ENCODE measurements at regions not wholly inside any gene's neighbourhood (a gene's known extent, or its start where the extent isn't known, plus 50 kb on each side); places are given as distances from the start of the nearest gene placed in this dataset.

- H3K4me3 Mint-ChIP-seq, result no peak overlapping the region
- DNase-seq (no peak), ATAC-seq (ENCODE audit: poor library complexity) (no peak)
- CTCF ChIA-PET, result no interaction called here
- H3K27ac Mint-ChIP-seq, result no peak overlapping the region
- no peaks in the 10 kb centered on the region for H3K36me3 Mint-ChIP-seq (ENCODE audit: low read depth)
- no peak for TF ChIP-seq CTCF (IDR thresholded peaks at IDR 0.05)
- Histone ChIP-seq H3K36me3 (ENCODE audit: insufficient read depth, low read length) (no peaks in the 10 kb centered on the region), H3K4me1 (ENCODE audit: insufficient read depth, low read length) (no peaks in the 10 kb centered on the region), H3K9me3 (ENCODE audit: control insufficient read depth in 1 of 2, insufficient read depth in 1 of 2, low read length in 2 of 2) (peaks cover 0 to 18% of the 10 kb centered on the region in 2 experiments), H3K4me3 (ENCODE audit: low read length) (no peak overlapping the region), H3K27me3 (ENCODE audit: control insufficient read depth in 1 of 2, insufficient read depth in 2 of 2, low read length in 2 of 2) (no peaks in the 10 kb centered on the region), H3K27ac (ENCODE audit: low read depth in 1 of 2, low read length in 2 of 2) (no peak overlapping the region)
- H3K27me3 Mint-ChIP-seq, result no peaks in the 10 kb centered on the region
- H3K9me3 Mint-ChIP-seq, result no peaks in the 10 kb centered on the region
- intact Hi-C loops (cut with DNase I, micrococcal nuclease), result no loop called here
- H3K4me1 Mint-ChIP-seq (ENCODE audit: low read depth), result no peaks in the 10 kb centered on the region
- POLR2A ChIA-PET, result no interaction called here
These were observed 102.6 kb downstream of the PTPRS start for GRCh38 chr19:5237939-5238480.

- Histone ChIP-seq H3K36me3 (ENCODE audit: insufficient read depth, low read length) (no peaks in the 10 kb centered on the region), H3K9me3 (ENCODE audit: control insufficient read depth in 1 of 2, insufficient read depth in 1 of 2, low read length in 2 of 2) (peaks cover 0 to 18% of the 10 kb centered on the region in 2 experiments), H3K4me1 (ENCODE audit: insufficient read depth, low read length) (no peaks in the 10 kb centered on the region), H3K27me3 (ENCODE audit: control insufficient read depth in 1 of 2, insufficient read depth in 2 of 2, low read length in 2 of 2) (no peaks in the 10 kb centered on the region), H3K4me3 (ENCODE audit: low read length) (no peak overlapping the region), H3K27ac (ENCODE audit: low read depth in 1 of 2, low read length in 2 of 2) (no peak overlapping the region)
- Mint-ChIP-seq H3K4me1 (ENCODE audit: low read depth) (no peaks in the 10 kb centered on the region), H3K4me3 (no peak overlapping the region), H3K27ac (no peak overlapping the region), H3K36me3 (ENCODE audit: low read depth) (no peaks in the 10 kb centered on the region), H3K9me3 (no peaks in the 10 kb centered on the region), H3K27me3 (no peaks in the 10 kb centered on the region)
- intact Hi-C loops (cut with DNase I, micrococcal nuclease), result no loop called here
- ChIA-PET CTCF (no interaction called here), POLR2A (no interaction called here)
- DNase-seq, result no peak
- ATAC-seq (ENCODE audit: poor library complexity), result no peak
- TF ChIP-seq CTCF (IDR thresholded peaks at IDR 0.05), result no peak
These were observed 103.3 kb downstream of the PTPRS start for GRCh38 chr19:5237190-5237780.

- Mint-ChIP-seq H3K9me3 (no peaks in the 10 kb centered on the region), H3K27ac (no peak overlapping the region), H3K27me3 (no peaks in the 10 kb centered on the region), H3K4me1 (ENCODE audit: low read depth) (no peaks in the 10 kb centered on the region), H3K4me3 (no peak overlapping the region), H3K36me3 (ENCODE audit: low read depth) (no peaks in the 10 kb centered on the region)
- CTCF ChIA-PET, result no interaction called here
- intact Hi-C loops (cut with DNase I, micrococcal nuclease), result no loop called here
- Histone ChIP-seq H3K27ac (ENCODE audit: low read depth in 1 of 2, low read length in 2 of 2) (no peak overlapping the region), H3K9me3 (ENCODE audit: control insufficient read depth in 1 of 2, insufficient read depth in 1 of 2, low read length in 2 of 2) (peaks cover 0 to 24% of the 10 kb centered on the region in 2 experiments), H3K4me1 (ENCODE audit: insufficient read depth, low read length) (no peaks in the 10 kb centered on the region), H3K27me3 (ENCODE audit: control insufficient read depth in 1 of 2, insufficient read depth in 2 of 2, low read length in 2 of 2) (no peaks in the 10 kb centered on the region), H3K36me3 (ENCODE audit: insufficient read depth, low read length) (no peaks in the 10 kb centered on the region), H3K4me3 (ENCODE audit: low read length) (no peak overlapping the region)
- DNase-seq (no peak), ATAC-seq (ENCODE audit: poor library complexity) (no peak)
- no peak for TF ChIP-seq CTCF (IDR thresholded peaks at IDR 0.05)
- POLR2A ChIA-PET, result no interaction called here
These were observed 105.0 kb downstream of the PTPRS start for GRCh38 chr19:5235458-5236219.
